Neural cell (in vitro differentiated cells): ENCODE measurements at regions not wholly inside any gene's neighbourhood (a gene's known extent, or its start where the extent isn't known, plus 50 kb on each side); places are given as distances from the start of the nearest gene placed in this dataset.

ENCODE experiments used
- CTCF ChIP-seq: fragments of 450-650 bp; IDR thresholded peaks from 2 replicates; pipeline ENCODE4 v1.5.1; 2014; ENCODE audit warnings: antibody characterized with exemption, mild to moderate bottlenecking, moderate library complexity; ENCODE audit not compliant: poor library complexity, severe bottlenecking
- MXI1 ChIP-seq: fragments of 450-650 bp; conservative IDR thresholded peaks from 2 replicates; pipeline ENCODE4 v1.6.1; 2014; ENCODE audit warnings: antibody characterized with exemption, mild to moderate bottlenecking; ENCODE audit not compliant: poor library complexity, severe bottlenecking
- POLR2AphosphoS5 ChIP-seq: IDR thresholded peaks from 2 replicates; pipeline ENCODE4 v1.6.1; 2012
- RAD21 ChIP-seq: fragments of 450-650 bp; conservative IDR thresholded peaks from 2 replicates; pipeline ENCODE4 v1.6.1; 2014; ENCODE audit warnings: antibody characterized with exemption, mild to moderate bottlenecking, moderate library complexity
- REST ChIP-seq: IDR thresholded peaks from 2 replicates; pipeline ENCODE4 v1.6.1; 2012; ENCODE audit warnings: borderline replicate concordance

GRCh38 chr10:83925133-83925532 lies 214.2 kb upstream of the GHITM start:
- TF ChIP-seq CTCF = no peak
- TF ChIP-seq RAD21 = no peak
- no peak for TF ChIP-seq REST
- no peak for TF ChIP-seq POLR2AphosphoS5
- no peak for TF ChIP-seq MXI1
